Activated B cell treated with CpG ODN at 0.5 μM for 24 hours (primary cell): ENCODE measurements at regions not wholly inside any gene's neighbourhood (a gene's known extent, or its start where the extent isn't known, plus 50 kb on each side); places are given as distances from the start of the nearest gene placed in this dataset.

Experiments used
- ATAC-seq: fragments of 200-7000 bp; cut with Tn5 transposase; one replicate; pipeline ENCODE4 v1.10.0; 2021; ENCODE audit warnings: low read depth, mild to moderate bottlenecking, moderate library complexity
- CTCF ChIA-PET: fragments of 350-600 bp; sonication (Branson Sonifier 250); formaldehyde crosslinking; loops from one replicate; lab custom pipeline; 2021; ENCODE audit warnings: antibody characterized with exemption; lab: Charles Lee
- POLR2A ChIA-PET: fragments of 350-600 bp; sonication (Branson Sonifier 250); formaldehyde crosslinking; loops from one replicate; lab custom pipeline; 2021; ENCODE audit warnings: antibody characterized with exemption; lab: Charles Lee
- DNase-seq: peaks from one replicate; pipeline ENCODE4 v3.0.0; 2022
- H3K27ac Mint-ChIP-seq: one replicate; pipeline ENCODE4 v1.8.0; 2020; ENCODE audit warnings: mixed read lengths
- H3K27me3 Mint-ChIP-seq: one replicate; pipeline ENCODE4 v1.8.0; 2021; ENCODE audit warnings: mixed read lengths
- H3K36me3 Mint-ChIP-seq: one replicate; pipeline ENCODE4 v1.8.0; 2021; ENCODE audit warnings: low read depth, mixed read lengths
- H3K4me1 Mint-ChIP-seq: one replicate; pipeline ENCODE4 v1.8.0; 2021; ENCODE audit warnings: mixed read lengths
- H3K4me3 Mint-ChIP-seq: one replicate; pipeline ENCODE4 v1.8.0; 2020; ENCODE audit warnings: mild to moderate bottlenecking, mixed read lengths
- H3K9me3 Mint-ChIP-seq: one replicate; pipeline ENCODE4 v1.8.0; 2020; ENCODE audit warnings: mixed read lengths
- CTCF ChIP-seq: fragments of 200-600 bp; IDR thresholded peaks from one replicate; pipeline ENCODE4 v1.8.0; 2022; ENCODE audit warnings: antibody characterized with exemption, mild to moderate bottlenecking
- intact Hi-C: fragments of 100-400 bp; cut with micrococcal nuclease; formaldehyde crosslinking; loops from one replicate; pipeline ENCODE4 v1.15.1; 2024

DNA sequence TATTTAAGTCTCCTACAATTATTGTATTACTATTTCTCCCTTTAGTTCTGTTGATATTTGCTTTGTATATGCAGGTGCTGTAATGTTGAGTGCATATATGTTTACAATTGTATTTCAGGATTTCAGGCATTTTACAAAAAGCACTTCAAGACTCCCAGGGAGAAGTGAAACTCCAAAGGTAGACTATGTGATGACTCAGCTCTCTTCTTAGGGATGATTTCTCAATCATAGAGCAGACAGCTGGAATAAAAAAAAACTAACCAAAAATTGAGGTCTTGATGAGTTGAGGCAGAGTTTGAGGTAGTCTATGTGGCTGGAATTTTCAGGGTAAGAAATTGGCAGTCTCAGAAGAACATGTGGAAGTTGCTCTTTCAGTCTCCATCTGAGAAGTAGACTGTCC, 786.1 kb downstream of the TFAP2A start:
- intact Hi-C loops, result no loop called here
- TF ChIP-seq CTCF, result no peak
- ATAC-seq, result no peak

DNA sequence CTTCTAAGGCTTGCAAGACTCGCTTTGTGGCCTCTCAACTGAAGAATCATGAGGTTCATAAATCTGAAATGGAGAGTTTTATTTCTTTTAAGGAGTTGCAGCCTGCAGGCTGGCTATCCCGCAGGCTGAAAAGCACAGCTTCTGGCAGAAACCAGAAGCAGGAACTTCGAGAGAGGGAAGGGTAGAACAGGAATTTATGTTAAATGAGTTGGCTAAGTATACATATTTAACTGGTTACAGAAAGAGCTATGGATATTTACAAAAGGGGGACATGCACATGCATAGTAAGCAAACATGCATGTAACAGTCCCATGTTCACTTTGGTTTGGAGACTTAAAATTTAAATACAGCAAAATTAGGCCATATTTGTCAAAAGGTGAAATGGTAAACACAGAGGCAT, 787.0 kb downstream of the TFAP2A start:
- Mint-ChIP-seq H3K27ac (no peak overlapping the region), H3K27me3 (no peaks in the 10 kb centered on the region), H3K36me3 (no peaks in the 10 kb centered on the region), H3K4me1 (no peaks in the 10 kb centered on the region), H3K4me3 (no peak overlapping the region), H3K9me3 (peaks cover 20% of the 10 kb centered on the region)
- no peak for ATAC-seq
- ChIA-PET POLR2A (no interaction called here), CTCF (no interaction called here)
- intact Hi-C loops, result no loop called here
- no peak for DNase-seq
- TF ChIP-seq CTCF, result no peak

More for the DNA sequence above, 786.1 kb downstream of the TFAP2A start:
- Mint-ChIP-seq H3K27ac (no peak overlapping the region), H3K36me3 (no peaks in the 10 kb centered on the region), H3K27me3 (no peaks in the 10 kb centered on the region), H3K4me3 (no peak overlapping the region), H3K9me3 (peaks cover 20% of the 10 kb centered on the region), H3K4me1 (no peaks in the 10 kb centered on the region)
- DNase-seq, result no peak
- POLR2A ChIA-PET, result no interaction called here
- CTCF ChIA-PET, result no interaction called here

GRCh38 chr6:9623985-9624384, 790.9 kb downstream of the TFAP2A start:
- Mint-ChIP-seq H3K4me1 (no peaks in the 10 kb centered on the region), H3K9me3 (peaks cover 14% of the 10 kb centered on the region), H3K27ac (no peak overlapping the region), H3K4me3 (no peak overlapping the region), H3K27me3 (no peaks in the 10 kb centered on the region), H3K36me3 (no peaks in the 10 kb centered on the region)
- DNase-seq, result no peak
- intact Hi-C loops, result no loop called here
- TF ChIP-seq CTCF, result no peak
- no peak for ATAC-seq
- CTCF ChIA-PET, result no interaction called here
- POLR2A ChIA-PET, result no interaction called here

GRCh38 chr6:9623228-9623832, 791.5 kb downstream of the TFAP2A start:
- Mint-ChIP-seq H3K9me3 (peaks cover 14% of the 10 kb centered on the region), H3K4me3 (no peak overlapping the region), H3K36me3 (no peaks in the 10 kb centered on the region), H3K27me3 (no peaks in the 10 kb centered on the region), H3K27ac (no peak overlapping the region), H3K4me1 (no peaks in the 10 kb centered on the region)
- ChIA-PET POLR2A (no interaction called here), CTCF (no interaction called here)
- DNase-seq (no peak), ATAC-seq (no peak)
- intact Hi-C loops, result no loop called here
- TF ChIP-seq CTCF, result no peak

DNA sequence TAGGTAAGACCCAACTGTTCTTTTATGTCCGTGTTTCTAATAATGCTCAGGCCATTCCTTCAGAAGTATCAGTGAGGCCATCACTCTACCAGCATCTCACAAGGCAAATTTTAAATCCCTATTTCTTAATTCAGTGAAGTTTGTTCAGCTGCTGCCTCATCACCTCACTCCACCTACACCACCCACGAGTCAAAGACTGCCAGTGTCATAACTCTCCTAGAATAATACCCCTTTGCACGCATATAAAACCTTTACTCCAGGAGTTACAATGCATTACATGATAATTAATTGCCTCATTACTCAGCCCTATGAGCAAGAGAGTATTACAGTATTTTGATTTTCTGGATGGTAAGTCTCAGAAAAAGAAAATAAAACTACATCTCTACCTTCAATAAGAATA, 793.6 kb downstream of the TFAP2A start:
- intact Hi-C loops, result no loop called here
- ATAC-seq (no peak), DNase-seq (no peak)
- CTCF ChIA-PET, result no interaction called here
- POLR2A ChIA-PET, result no interaction called here
- no peak overlapping the region for H3K4me3 Mint-ChIP-seq
- no peaks in the 10 kb centered on the region for H3K36me3 Mint-ChIP-seq
- no peaks in the 10 kb centered on the region for H3K27me3 Mint-ChIP-seq
- TF ChIP-seq CTCF, result no peak
- H3K9me3 Mint-ChIP-seq, result peaks cover 8% of the 10 kb centered on the region
- no peaks in the 10 kb centered on the region for H3K4me1 Mint-ChIP-seq
- no peak overlapping the region for H3K27ac Mint-ChIP-seq
